ENCODE measurements at regions not wholly inside any gene's neighbourhood (a gene's known extent, or its start where the extent isn't known, plus 50 kb on each side); places are given as distances from the start of the nearest gene placed in this dataset.

DNA sequence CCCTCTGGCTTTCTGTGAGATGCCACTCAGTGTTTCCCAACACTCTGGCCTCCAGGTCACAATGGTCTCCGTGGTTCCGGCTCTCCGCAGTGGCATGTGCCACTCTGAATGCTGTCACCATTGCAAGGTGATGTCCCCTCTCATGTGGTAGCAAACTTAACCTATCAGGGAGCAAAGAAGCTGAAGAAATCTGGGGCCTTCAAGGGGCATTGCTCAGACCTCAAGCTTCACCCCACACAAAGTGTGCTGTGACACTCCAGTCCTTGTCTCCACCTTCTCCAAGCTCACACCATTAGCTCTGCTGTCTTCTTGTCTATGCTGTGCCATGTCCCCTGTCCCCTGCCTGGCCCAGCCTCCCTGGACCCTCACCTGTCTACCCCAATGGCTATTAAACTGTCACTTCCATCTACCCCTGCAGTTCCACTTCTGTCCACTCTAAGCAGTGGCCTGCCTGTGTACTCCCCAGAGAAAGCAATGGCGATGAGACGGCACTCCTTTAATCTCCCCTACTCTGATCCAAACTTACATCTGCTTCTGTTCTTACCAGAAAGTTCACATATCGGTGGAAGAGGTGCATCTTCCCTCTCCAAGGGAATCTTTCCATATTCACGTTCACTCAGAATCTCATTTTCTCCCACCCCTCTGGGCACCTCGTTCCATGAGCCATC lies 93.7 kb downstream of the DHRS2 start:
- TF ChIP-seq CTCF (IDR thresholded peaks at IDR 0.05; ENCODE audit: low read depth, low read length) (no peak), POLR2A (IDR thresholded peaks at IDR 0.05; ENCODE audit: extremely low read depth, insufficient read length) (no peak), MYC (IDR thresholded peaks at IDR 0.05; ENCODE audit: low read depth, low read length) (no peak), MAX (IDR thresholded peaks at IDR 0.05; ENCODE audit: low read depth, low read length) (no peak)

Measured in NB4 (cell line).